GM18502 (cell line): ENCODE measurements at regions not wholly inside any gene's neighbourhood (a gene's known extent, or its start where the extent isn't known, plus 50 kb on each side); places are given as distances from the start of the nearest gene placed in this dataset.
"Not testable (repeated sequence)": the region's sequence is repeated elsewhere in the genome, so short reads cannot be mapped to it uniquely, and the experiment has no call there.

Experiments
- ATAC-seq: cut with Tn5 transposase; IDR thresholded peaks from one replicate; pipeline ENCODE4 v1.9.1; 2021; ENCODE audit warnings: mild to moderate bottlenecking; ENCODE audit not compliant: unreplicated experiment, poor library complexity

GRCh38 chr18:30265190-30265589 lies 777.4 kb downstream of the DSC3 start:
- no peak for ATAC-seq

GRCh38 chr18:30254331-30254730 lies 788.2 kb downstream of the DSC3 start:
- ATAC-seq = no peak

GRCh38 chr18:30248056-30248455 lies 794.5 kb downstream of the DSC3 start:
- no peak for ATAC-seq

- ATAC-seq = no peak
Observed at GRCh38 chr18:30245766-30246455, 796.6 kb downstream of the DSC3 start.

- no peak for ATAC-seq
Observed at GRCh38 chr18:30234755-30235154, 807.8 kb downstream of the DSC3 start.

GRCh38 chr18:30211112-30211511 lies 831.4 kb downstream of the DSC3 start:
- ATAC-seq = no peak

- no peak for ATAC-seq
Observed at GRCh38 chr18:30208546-30208945, 834.0 kb downstream of the DSC3 start.

GRCh38 chr18:30192216-30192615 lies 850.3 kb downstream of the DSC3 start:
- ATAC-seq = no peak

GRCh38 chr18:30186245-30186644 lies 856.3 kb downstream of the DSC3 start:
- no peak for ATAC-seq

GRCh38 chr18:30177056-30177455 lies 865.5 kb downstream of the DSC3 start:
- ATAC-seq = no peak

GRCh38 chr18:30175621-30176225 lies 866.8 kb downstream of the DSC3 start:
- ATAC-seq = no peak

- no peak for ATAC-seq
Observed at GRCh38 chr18:30175061-30175574, 867.4 kb downstream of the DSC3 start.

GRCh38 chr18:30163573-30163972 lies 879.0 kb downstream of the DSC3 start:
- ATAC-seq = no peak

- ATAC-seq = no peak
Observed at GRCh38 chr18:30160124-30160523, 882.4 kb downstream of the DSC3 start.

GRCh38 chr18:30150586-30151250 lies 891.8 kb downstream of the DSC3 start:
- ATAC-seq = no peak

- ATAC-seq = no peak
Observed at GRCh38 chr18:30149585-30149984, 893.0 kb downstream of the DSC3 start.

- ATAC-seq = no peak
Observed at GRCh38 chr18:30142870-30143269, 899.7 kb downstream of the DSC3 start.

GRCh38 chr18:30142248-30142647 lies 900.3 kb downstream of the DSC3 start:
- ATAC-seq = no peak

- not testable (repeated sequence) for ATAC-seq
Observed at GRCh38 chr18:30141506-30141905, 901.0 kb downstream of the DSC3 start.

GRCh38 chr18:30139631-30140287 lies 902.8 kb downstream of the DSC3 start:
- ATAC-seq = no peak

- ATAC-seq = no peak
Observed at GRCh38 chr18:30135938-30136337, 906.6 kb downstream of the DSC3 start.
